ENCODE measurements at regions not wholly inside any gene's neighbourhood (a gene's known extent, or its start where the extent isn't known, plus 50 kb on each side); places are given as distances from the start of the nearest gene placed in this dataset.
"Not testable (repeated sequence)": the region's sequence is repeated elsewhere in the genome, so short reads cannot be mapped to it uniquely, and the experiment has no call there.

GRCh38 chr9:117649126-117649525 is 55.1 kb upstream of the TLR4 start:
- intact Hi-C loops (cut with DNase I; ENCODE audit: low total_unique reads), result no loop called here
- no peak overlapping the region for H3K4me3 ChIP-seq (ENCODE audit: low read depth, poor library complexity, severe bottlenecking)
- TF ChIP-seq CTCF (IDR thresholded peaks at IDR 0.05), result no peak
- TF ChIP-seq POLR2A (IDR thresholded peaks at IDR 0.05), result no peak
- DNase-seq (ENCODE audit: low spot score in 2 of 2), result no peak
- 68 to 73% methylated on average over 3 of the region's 3 CpGs for WGBS, 2 donors

GRCh38 chr9:117644932-117645636 is 59.1 kb upstream of the TLR4 start:
- 27 to 28% methylated on average over 6 of the region's 6 CpGs for WGBS, 2 donors
- intact Hi-C loops (cut with DNase I; ENCODE audit: low total_unique reads), result no loop called here
- H3K4me3 ChIP-seq (ENCODE audit: low read depth, poor library complexity, severe bottlenecking), result no peak overlapping the region
- TF ChIP-seq POLR2A (IDR thresholded peaks at IDR 0.05) (no peak), CTCF (IDR thresholded peaks at IDR 0.05) (no peak)
- DNase-seq (ENCODE audit: low spot score in 2 of 2), result no peak

GRCh38 chr9:117644133-117644931 is 59.9 kb upstream of the TLR4 start:
- WGBS, 2 donors, result 15 to 16% methylated on average over 11 of the region's 11 CpGs
- no peak overlapping the region for H3K4me3 ChIP-seq (ENCODE audit: low read depth, poor library complexity, severe bottlenecking)
- TF ChIP-seq POLR2A (IDR thresholded peaks at IDR 0.05), result no peak
- TF ChIP-seq CTCF (IDR thresholded peaks at IDR 0.05), result peak in 1 of 3 donors; percentile 65
- DNase-seq (ENCODE audit: low spot score in 2 of 2), result peak; percentile 65 to 95
- intact Hi-C loops (cut with DNase I; ENCODE audit: low total_unique reads), result no loop called here

GRCh38 chr9:117643288-117643654 is 60.9 kb upstream of the TLR4 start:
- whole genome bisulfite sequencing, 2 donors, result 62 to 65% methylated on average over 6 of the region's 6 CpGs
- no peak for TF ChIP-seq CTCF (IDR thresholded peaks at IDR 0.05)
- TF ChIP-seq POLR2A (IDR thresholded peaks at IDR 0.05), result no peak
- DNase-seq (ENCODE audit: low spot score in 2 of 2), result no peak
- H3K4me3 ChIP-seq (ENCODE audit: low read depth, poor library complexity, severe bottlenecking), result no peak overlapping the region
- intact Hi-C loops (cut with DNase I; ENCODE audit: low total_unique reads), result no loop called here

GRCh38 chr9:117642571-117643287 is 61.5 kb upstream of the TLR4 start:
- DNase-seq (ENCODE audit: low spot score in 2 of 2); H3K4me3 ChIP-seq (ENCODE audit: low read depth, poor library complexity, severe bottlenecking); intact Hi-C loops (cut with DNase I; ENCODE audit: low total_unique reads): not testable (repeated sequence)
- WGBS, 2 donors, result 23 to 52% methylated on average over 36 to 41 of the region's 50 CpGs

- TF ChIP-seq POLR2A (IDR thresholded peaks at IDR 0.05) (no peak), CTCF (IDR thresholded peaks at IDR 0.05) (no peak)
- no peak for DNase-seq (ENCODE audit: low spot score in 2 of 2)
- 81 to 84% methylated on average over 1 of the region's 1 CpG for WGBS, 2 donors
- no peak overlapping the region for H3K4me3 ChIP-seq (ENCODE audit: low read depth, poor library complexity, severe bottlenecking)
- intact Hi-C loops (cut with DNase I; ENCODE audit: low total_unique reads), result no loop called here
Observed at GRCh38 chr9:117636681-117637080, 67.5 kb upstream of the TLR4 start.

Data from lower leg skin (tissue), 4 donors.